GM12874 (cell line): ENCODE measurements at regions not wholly inside any gene's neighbourhood (a gene's known extent, or its start where the extent isn't known, plus 50 kb on each side); places are given as distances from the start of the nearest gene placed in this dataset.

ENCODE experiments used
- CTCF ChIP-seq: IDR thresholded peaks from 2 replicates; pipeline ENCODE4 v1.5.1; 2011; ENCODE audit warnings: low read depth, mild to moderate bottlenecking, control low read depth, low read length, moderate library complexity; ENCODE audit not compliant: insufficient read depth

DNA sequence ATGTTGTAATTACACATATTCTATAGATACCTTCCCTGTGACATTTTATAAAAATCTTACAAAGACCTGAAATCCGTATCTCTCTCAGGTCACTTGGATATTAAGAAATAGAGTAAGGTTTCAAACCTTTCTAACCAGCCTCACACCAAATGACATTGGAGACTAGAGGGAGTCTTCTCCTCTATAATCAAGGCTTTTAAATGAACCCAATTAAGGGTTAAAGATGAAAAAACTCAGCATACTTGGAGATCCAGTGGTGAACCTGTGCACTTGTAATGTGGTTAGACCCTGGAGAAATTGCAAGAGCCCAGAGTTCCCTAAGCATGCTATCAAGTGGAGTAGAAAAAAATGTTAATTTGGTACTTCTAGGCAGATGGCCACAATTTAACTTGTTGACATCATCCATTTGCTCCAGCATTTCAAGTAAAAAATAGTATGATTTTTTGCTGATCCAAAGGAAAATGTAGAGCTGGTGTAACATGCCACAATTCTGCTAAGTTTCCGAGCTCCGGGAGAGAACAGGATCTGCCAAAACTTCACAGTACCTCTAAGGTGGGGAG lies 554.1 kb upstream of the MIR17HG start:
- no peak for TF ChIP-seq CTCF

DNA sequence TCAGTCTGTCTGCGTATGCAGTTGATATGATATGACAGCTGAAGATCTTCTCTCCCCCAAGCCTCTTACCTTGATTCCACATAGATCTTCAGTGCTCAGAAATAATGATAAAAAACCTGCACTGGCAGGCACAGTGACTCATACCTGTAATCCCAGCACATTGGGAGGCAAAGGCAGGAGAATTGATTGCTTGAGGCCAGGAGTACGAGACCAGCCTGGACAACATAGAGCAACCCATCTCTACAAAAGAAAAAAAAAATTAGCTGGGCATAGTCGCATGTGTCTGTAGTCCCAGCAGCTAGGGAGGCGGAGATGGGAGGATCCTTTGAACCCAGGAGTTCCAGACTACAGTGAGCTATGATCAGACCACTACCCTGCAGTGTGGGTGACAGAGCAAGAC lies 551.0 kb upstream of the MIR17HG start:
- no peak for TF ChIP-seq CTCF

DNA sequence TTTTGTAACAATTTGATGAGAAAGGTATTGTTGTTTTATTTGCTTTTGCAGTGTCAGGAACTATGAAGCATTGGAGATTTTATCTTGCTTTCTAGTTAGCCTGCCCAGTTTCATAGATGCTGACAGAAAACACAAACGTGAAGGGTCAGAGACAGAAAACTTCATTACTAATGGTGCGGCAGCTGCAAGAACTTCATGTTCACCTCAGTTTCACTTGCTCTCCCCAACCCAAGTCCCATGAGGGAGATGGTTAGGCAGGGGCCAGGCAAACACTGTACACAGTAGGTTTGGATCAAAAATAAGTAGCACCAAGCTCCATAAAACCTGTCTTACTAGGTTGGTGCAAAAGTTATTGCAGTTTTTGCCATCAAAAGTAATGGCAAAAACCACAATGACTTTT lies 550.2 kb upstream of the MIR17HG start:
- no peak for TF ChIP-seq CTCF

DNA sequence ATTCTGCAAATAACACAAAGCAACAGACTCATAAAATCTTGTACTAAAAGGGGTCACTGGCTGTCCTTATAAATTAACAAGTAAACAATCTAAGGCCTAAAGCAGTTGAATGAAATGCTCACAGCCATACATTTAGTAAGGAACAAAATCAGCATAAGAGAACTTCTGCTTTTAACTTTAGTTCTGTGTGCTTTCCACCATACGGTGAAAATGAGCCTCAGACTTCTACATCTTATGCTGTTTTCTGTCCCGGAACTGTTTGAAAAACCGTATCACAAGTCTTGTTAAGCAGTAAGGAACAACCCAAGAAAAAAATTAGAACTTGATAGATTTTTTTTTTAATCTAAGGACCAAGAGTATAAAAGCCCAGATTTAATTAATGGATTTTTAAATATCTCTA lies 549.1 kb upstream of the MIR17HG start:
- TF ChIP-seq CTCF: no peak

DNA sequence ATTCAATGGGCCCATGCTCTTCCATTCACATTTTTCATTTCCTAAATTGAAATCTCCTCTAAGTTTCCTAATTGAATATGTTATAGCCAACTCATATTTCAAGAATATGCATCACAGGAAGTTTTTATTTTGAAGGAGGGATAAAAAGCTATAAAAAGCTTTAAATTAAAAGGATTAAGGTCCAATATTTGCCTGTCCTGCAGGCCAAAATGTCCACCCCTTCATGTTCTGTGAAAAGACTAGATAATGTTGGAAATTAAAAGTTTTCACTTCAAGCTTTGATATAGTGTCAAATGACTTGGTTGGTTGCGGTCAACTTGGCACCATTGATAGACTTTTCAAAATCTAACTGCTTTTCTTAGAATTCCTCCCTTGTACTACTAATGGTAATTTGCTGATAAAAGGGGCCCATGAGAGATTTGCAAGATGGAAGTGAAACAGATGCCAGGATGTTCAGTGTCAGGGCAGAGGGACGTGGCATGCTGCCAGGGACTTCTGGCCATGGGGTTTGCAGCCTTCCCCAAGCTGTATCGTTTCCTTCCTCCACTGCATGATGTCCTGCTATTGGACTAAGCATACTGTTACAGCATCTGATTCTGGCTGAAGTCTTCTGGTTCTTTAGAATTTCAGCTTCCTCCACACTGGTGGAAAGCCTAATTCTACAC lies 547.3 kb upstream of the MIR17HG start:
- TF ChIP-seq CTCF: no peak

- no peak for TF ChIP-seq CTCF
Observed at GRCh38 chr13:90801621-90802020, 545.9 kb upstream of the MIR17HG start.

DNA sequence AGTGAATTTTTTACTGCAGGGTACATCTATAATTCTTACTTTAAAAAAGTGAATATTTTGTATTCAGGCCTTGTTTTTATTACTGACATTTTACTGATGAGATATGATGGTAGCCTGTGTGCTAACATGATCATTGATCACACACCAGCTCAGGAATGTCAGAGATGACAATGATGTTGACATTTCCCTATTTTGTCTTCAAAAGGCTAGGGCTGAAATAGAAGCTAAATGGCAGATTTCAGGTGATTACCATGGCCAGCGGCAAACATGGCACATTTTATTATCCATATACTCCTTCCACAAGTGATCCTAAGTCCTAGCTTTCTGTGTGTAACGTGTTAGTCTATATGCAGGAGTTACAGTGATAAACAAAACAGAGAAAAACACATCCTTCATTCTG lies 544.3 kb upstream of the MIR17HG start:
- no peak for TF ChIP-seq CTCF
